Choroid plexus epithelial cell (primary cell): ENCODE measurements at regions not wholly inside any gene's neighbourhood (a gene's known extent, or its start where the extent isn't known, plus 50 kb on each side); places are given as distances from the start of the nearest gene placed in this dataset.
A peak's percentile ranks its signal among the peaks of the same experiment; 100 is the strongest.

Source experiments
- DNase-seq: peaks from one replicate; pipeline ENCODE4 v3.0.0-alpha.2; 2010; ENCODE audit warnings: low read depth
- H3K4me3 ChIP-seq: 2 replicates; pipeline ENCODE4 v1.5.1; 2011; ENCODE audit warnings: low read depth, mild to moderate bottlenecking, control low read depth, low read length, moderate library complexity
- TF ChIP-seq, protein P1 (sequence below): conservative IDR thresholded peaks from 2 replicates; pipeline ENCODE4 v1.5.1; 2011; ENCODE audit warnings: low read depth, mild to moderate bottlenecking, control low read depth, inconsistent platforms, low read length, moderate library complexity

DNA sequence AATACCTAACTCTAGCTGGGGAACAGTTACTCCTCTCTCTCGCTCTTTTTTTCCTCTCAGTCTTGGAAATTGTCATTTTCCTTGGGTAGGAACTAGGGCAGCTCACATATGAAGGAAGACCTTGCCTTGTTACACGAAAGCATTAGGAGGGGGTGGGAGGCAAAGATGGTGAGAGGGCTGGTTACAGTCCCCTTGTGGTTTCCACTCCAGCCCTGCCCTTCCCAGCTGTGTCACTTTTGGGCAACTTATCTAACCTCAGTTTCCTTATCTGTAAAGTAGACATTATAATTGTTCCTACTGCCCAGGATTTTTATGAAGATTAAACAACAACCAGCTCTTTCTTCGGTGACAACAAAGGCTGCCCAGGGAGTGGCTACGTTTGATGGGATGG lies 196.2 kb upstream of the CLINT1 start:
- DNase-seq, result no peak
- no peak overlapping the region for H3K4me3 ChIP-seq
- TF ChIP-seq, protein P1, sequence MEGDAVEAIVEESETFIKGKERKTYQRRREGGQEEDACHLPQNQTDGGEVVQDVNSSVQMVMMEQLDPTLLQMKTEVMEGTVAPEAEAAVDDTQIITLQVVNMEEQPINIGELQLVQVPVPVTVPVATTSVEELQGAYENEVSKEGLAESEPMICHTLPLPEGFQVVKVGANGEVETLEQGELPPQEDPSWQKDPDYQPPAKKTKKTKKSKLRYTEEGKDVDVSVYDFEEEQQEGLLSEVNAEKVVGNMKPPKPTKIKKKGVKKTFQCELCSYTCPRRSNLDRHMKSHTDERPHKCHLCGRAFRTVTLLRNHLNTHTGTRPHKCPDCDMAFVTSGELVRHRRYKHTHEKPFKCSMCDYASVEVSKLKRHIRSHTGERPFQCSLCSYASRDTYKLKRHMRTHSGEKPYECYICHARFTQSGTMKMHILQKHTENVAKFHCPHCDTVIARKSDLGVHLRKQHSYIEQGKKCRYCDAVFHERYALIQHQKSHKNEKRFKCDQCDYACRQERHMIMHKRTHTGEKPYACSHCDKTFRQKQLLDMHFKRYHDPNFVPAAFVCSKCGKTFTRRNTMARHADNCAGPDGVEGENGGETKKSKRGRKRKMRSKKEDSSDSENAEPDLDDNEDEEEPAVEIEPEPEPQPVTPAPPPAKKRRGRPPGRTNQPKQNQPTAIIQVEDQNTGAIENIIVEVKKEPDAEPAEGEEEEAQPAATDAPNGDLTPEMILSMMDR, result no peak

DNA sequence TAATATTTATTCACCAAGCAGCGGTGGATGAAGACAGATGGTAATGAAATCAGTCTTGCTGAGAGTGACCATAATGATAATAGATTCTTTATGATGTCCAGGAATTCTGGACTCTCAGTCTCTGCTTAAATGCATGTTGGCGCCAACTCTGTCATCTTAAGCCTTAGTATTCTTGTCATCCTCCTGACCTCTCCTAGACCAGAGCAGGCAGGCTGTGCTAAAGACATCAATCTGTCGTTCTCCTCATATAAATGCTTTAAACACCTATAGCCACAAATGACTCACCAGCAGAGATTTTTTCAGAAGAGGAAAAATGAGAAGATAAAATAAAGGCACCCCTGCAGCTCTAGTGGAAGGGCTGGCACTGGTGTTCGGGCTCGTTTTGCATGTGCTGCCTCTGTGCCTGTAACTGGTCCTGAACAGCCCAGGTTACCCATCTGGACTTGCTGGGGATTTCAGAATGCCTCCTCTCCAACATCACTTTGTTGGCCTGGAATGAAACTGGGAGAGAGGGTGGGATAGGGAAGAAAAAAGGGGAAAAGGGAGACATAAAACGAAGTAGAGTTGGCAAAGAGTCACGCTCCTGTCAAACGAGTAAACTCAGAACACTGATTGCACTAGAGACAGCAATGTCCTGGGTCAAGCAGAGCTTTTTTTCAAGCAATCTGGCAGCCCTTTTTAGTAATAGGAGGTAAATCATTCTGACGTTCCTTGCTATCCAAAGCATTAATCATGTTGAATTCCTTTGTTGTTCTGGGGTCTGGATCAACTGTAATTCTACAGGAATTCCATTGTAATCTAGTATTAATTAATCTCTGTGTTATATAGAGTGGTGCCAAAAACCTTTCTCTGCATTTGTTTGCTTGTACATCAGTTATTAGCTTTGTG lies 195.5 kb upstream of the CLINT1 start:
- H3K4me3 ChIP-seq, result no peak overlapping the region
- TF ChIP-seq, protein P1, result no peak
- no peak for DNase-seq

GRCh38 chr5:158051036-158051435 lies 192.1 kb upstream of the CLINT1 start:
- H3K4me3 ChIP-seq, result no peak overlapping the region
- TF ChIP-seq, protein P1, result no peak
- no peak for DNase-seq

DNA sequence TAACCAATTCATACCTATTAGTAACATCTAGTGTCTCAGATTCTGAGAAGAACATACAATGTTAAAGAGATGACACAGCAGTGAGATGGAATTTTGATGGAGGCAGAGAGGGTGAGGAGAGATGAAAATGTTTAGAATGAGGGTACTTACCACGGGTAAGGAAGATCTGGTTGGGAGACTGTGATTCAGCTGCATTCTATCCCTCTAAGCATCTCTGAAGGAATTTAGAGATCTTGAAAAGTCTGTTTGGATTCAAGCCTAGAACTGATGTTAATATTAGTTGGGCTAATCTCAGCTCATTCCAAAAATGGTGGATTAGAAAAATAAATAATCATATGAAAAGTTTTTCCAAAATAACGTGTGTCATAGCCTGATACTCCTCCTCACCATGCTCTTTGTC lies 191.5 kb upstream of the CLINT1 start:
- TF ChIP-seq, protein P1, result no peak
- DNase-seq, result peak; percentile 5
- H3K4me3 ChIP-seq, result no peak overlapping the region

GRCh38 chr5:158049459-158049858 lies 190.5 kb upstream of the CLINT1 start:
- H3K4me3 ChIP-seq, result no peak overlapping the region
- TF ChIP-seq, protein P1, result no peak
- DNase-seq, result no peak

DNA sequence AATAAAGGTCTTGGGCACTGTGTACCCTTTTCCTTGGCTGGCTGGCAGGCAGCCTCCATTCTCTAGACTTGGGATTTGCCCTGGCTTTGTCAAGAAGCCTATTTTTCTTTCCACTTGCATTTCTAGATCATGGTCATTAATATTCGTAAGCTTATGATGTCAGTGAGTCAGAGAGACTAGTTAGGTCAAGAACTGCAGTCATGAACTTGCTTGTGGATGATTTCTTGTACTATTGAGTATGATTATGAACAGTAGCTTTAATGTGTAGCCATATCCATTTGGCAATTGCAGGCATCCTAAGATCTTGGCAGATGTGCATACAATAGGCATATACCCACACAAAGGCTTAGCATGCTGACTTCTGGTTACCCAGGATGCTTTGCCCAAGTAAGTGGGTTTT lies 186.8 kb upstream of the CLINT1 start:
- no peak overlapping the region for H3K4me3 ChIP-seq
- TF ChIP-seq, protein P1, result no peak
- DNase-seq, result no peak

GRCh38 chr5:158039911-158040347 lies 181.0 kb upstream of the CLINT1 start:
- TF ChIP-seq, protein P1, result no peak
- DNase-seq, result no peak
- no peak overlapping the region for H3K4me3 ChIP-seq
